Vagina (tissue), 2 donors: ENCODE measurements at regions not wholly inside any gene's neighbourhood (a gene's known extent, or its start where the extent isn't known, plus 50 kb on each side); places are given as distances from the start of the nearest gene placed in this dataset.

Experiments
- CTCF ChIP-seq, 3 experiments: fragments of 450-650 bp in 2 of 3; fragments of 200-600 bp in 1 of 3; sonication (generic) in 1 of 3; IDR thresholded peaks; one replicate each; pipeline ENCODE4 v1.5.1; 2017 to 2019; ENCODE audit warnings: antibody characterized with exemption in 3 of 3, mild to moderate bottlenecking in 2 of 3, moderate library complexity in 2 of 3
- POLR2A ChIP-seq, 2 donors: fragments of 450-650 bp; IDR thresholded peaks; one replicate each; pipeline ENCODE4 v1.6.1; 2017; ENCODE audit warnings: antibody characterized with exemption in 2 of 2, mild to moderate bottlenecking in 2 of 2, moderate library complexity in 2 of 2

GRCh38 chr1:168466092-168466713 is 77.6 kb downstream of the XCL2 start:
- no peak for TF ChIP-seq POLR2A (IDR thresholded peaks at IDR 0.05)
- no peak for TF ChIP-seq CTCF (IDR thresholded peaks at IDR 0.05)
